Esophagus squamous epithelium (tissue), 5 donors: ENCODE measurements at regions not wholly inside any gene's neighbourhood (a gene's known extent, or its start where the extent isn't known, plus 50 kb on each side); places are given as distances from the start of the nearest gene placed in this dataset.

Source experiments
- DNase-seq: peaks from one replicate; lab custom pipeline; 2025; lab: John Stamatoyannopoulos, UW
- H3K27ac ChIP-seq, 4 donors: fragments of 200-600 bp; sonication (generic); one replicate each; pipeline ENCODE4 v1.5.1; 2016 to 2019; ENCODE audit warnings: mild to moderate bottlenecking in 1 of 4
- H3K27me3 ChIP-seq, 4 donors: fragments of 200-600 bp; sonication (generic); 1 replicate in 3 of 4; 2 replicates in 1 of 4; pipeline versions ENCODE4 v1.5.1 to v1.6.0; 2017 to 2021; ENCODE audit warnings: antibody characterized with exemption in 1 of 4
- H3K36me3 ChIP-seq, 3 donors: fragments of 200-600 bp; sonication (generic); one replicate each; pipeline ENCODE4 v1.5.1; 2016 to 2019
- H3K4me1 ChIP-seq, 3 donors: fragments of 200-600 bp; sonication (generic); one replicate each; pipeline ENCODE4 v1.5.1; 2017 to 2019
- H3K4me3 ChIP-seq, 4 donors: fragments of 200-600 bp; sonication (generic); 1 replicate in 3 of 4; 2 replicates in 1 of 4; pipeline ENCODE4 v1.5.1; 2016 to 2019; ENCODE audit warnings: mild to moderate bottlenecking in 2 of 4, moderate library complexity in 1 of 4
- H3K9me3 ChIP-seq, 3 donors: fragments of 200-600 bp; sonication (generic); one replicate each; pipeline ENCODE4 v1.5.1; 2016 to 2019
- CTCF ChIP-seq, 6 experiments: fragments of 450-650 bp in 4 of 6; fragments of 200-600 bp in 2 of 6; sonication (generic) in 2 of 6; IDR thresholded peaks; one replicate each; pipeline ENCODE4 v1.5.1; 2016 to 2019; ENCODE audit warnings: antibody characterized with exemption in 6 of 6, mild to moderate bottlenecking in 4 of 6, moderate library complexity in 4 of 6
- POLR2A ChIP-seq, 4 donors: fragments of 450-650 bp; IDR thresholded peaks; one replicate each; pipeline ENCODE4 v1.6.1; 2017; ENCODE audit warnings: antibody characterized with exemption in 4 of 4, mild to moderate bottlenecking in 4 of 4, moderate library complexity in 3 of 4
- WGBS, 2 donors: methylation state at CpG; one replicate each; pipeline ENCODE4 v1.1.5; 2018; 5-methylcytosine and 5-hydroxymethylcytosine counted together
- intact Hi-C: fragments of 100-400 bp; cut with DNase I; formaldehyde crosslinking; loops from one replicate; pipeline ENCODE4 v1.15.0; 2022
- donor health status: DM: yes; HTN: yes; CAD: no.

GRCh38 chr2:587087-587960, 89.9 kb downstream of the TMEM18 start:
- peak overlapping the region in 1 of 4 donors; percentile 62 for H3K27ac ChIP-seq
- intact Hi-C loops = no loop called here
- WGBS, 2 donors = 68 to 79% methylated on average over 7 to 15 of the region's 18 CpGs
- TF ChIP-seq POLR2A (IDR thresholded peaks at IDR 0.05) (no peak), CTCF (IDR thresholded peaks at IDR 0.05) (no peak)
- no peaks in the 10 kb centered on the region for H3K9me3 ChIP-seq
- no peak overlapping the region for H3K4me3 ChIP-seq
- H3K4me1 ChIP-seq = peaks cover 12 to 55% (median 16%) of the 10 kb centered on the region in 3 donors
- peaks cover 0 to 62% (median 0%) of the 10 kb centered on the region in 4 donors for H3K27me3 ChIP-seq
- DNase-seq = no peak
- H3K36me3 ChIP-seq = no peaks in the 10 kb centered on the region

- Histone ChIP-seq H3K9me3 (no peaks in the 10 kb centered on the region), H3K36me3 (no peaks in the 10 kb centered on the region), H3K4me3 (no peak overlapping the region), H3K27ac (no peak overlapping the region), H3K4me1 (peaks cover 12 to 55% (median 16%) of the 10 kb centered on the region in 3 donors), H3K27me3 (peaks cover 0 to 64% (median 0%) of the 10 kb centered on the region in 4 donors)
- 35 to 45% methylated on average over 9 to 10 of the region's 10 CpGs for WGBS, 2 donors
- intact Hi-C loops = no loop called here
- TF ChIP-seq POLR2A (IDR thresholded peaks at IDR 0.05) (no peak), CTCF (IDR thresholded peaks at IDR 0.05) (no peak)
- DNase-seq = no peak
These were observed 90.5 kb downstream of the TMEM18 start for GRCh38 chr2:586641-587076.

- no peak for DNase-seq
- TF ChIP-seq CTCF (IDR thresholded peaks at IDR 0.05) (no peak), POLR2A (IDR thresholded peaks at IDR 0.05) (no peak)
- WGBS, 2 donors = 55 to 71% methylated on average over 20 of the region's 21 CpGs
- intact Hi-C loops = no loop called here
- Histone ChIP-seq H3K27me3 (peaks cover 0 to 65% (median 0%) of the 10 kb centered on the region in 4 donors), H3K4me1 (peaks cover 12 to 45% (median 16%) of the 10 kb centered on the region in 3 donors), H3K4me3 (no peak overlapping the region), H3K36me3 (no peaks in the 10 kb centered on the region), H3K9me3 (no peaks in the 10 kb centered on the region), H3K27ac (no peak overlapping the region)
These were observed 92.1 kb downstream of the TMEM18 start for GRCh38 chr2:584863-585823.

GRCh38 chr2:583666-584065, 93.5 kb downstream of the TMEM18 start:
- no peak for DNase-seq
- Histone ChIP-seq H3K4me3 (no peak overlapping the region), H3K27me3 (peaks cover 0 to 76% (median 0%) of the 10 kb centered on the region in 4 donors), H3K36me3 (no peaks in the 10 kb centered on the region), H3K4me1 (peaks cover 7 to 31% (median 16%) of the 10 kb centered on the region in 3 donors), H3K27ac (no peak overlapping the region), H3K9me3 (no peaks in the 10 kb centered on the region)
- intact Hi-C loops = no loop called here
- TF ChIP-seq CTCF (IDR thresholded peaks at IDR 0.05) = no peak
- no peak for TF ChIP-seq POLR2A (IDR thresholded peaks at IDR 0.05)
- WGBS, 2 donors = 79 to 84% methylated on average over 13 of the region's 13 CpGs
